Fibroblast of lung (primary cell): ENCODE measurements at regions not wholly inside any gene's neighbourhood (a gene's known extent, or its start where the extent isn't known, plus 50 kb on each side); places are given as distances from the start of the nearest gene placed in this dataset.
A peak's percentile ranks its signal among the peaks of the same experiment; 100 is the strongest.

Experiments used
- DNase-seq, 2 donors: peaks; one replicate each; pipeline versions ENCODE4 v3.0.0 to v3.0.0-alpha.2; 2010; ENCODE audit warnings: low read depth in 2 of 2
- H2AFZ ChIP-seq: 2 replicates; pipeline ENCODE4 v1.5.1; 2012; ENCODE audit warnings: low read length, control low read depth, inconsistent platforms
- H3K27ac ChIP-seq: 2 replicates; pipeline ENCODE4 v1.5.1; 2011; ENCODE audit warnings: low read length, control low read depth; ENCODE audit not compliant: insufficient read depth
- H3K27me3 ChIP-seq: 2 replicates; pipeline ENCODE4 v1.5.1; 2011; ENCODE audit warnings: mild to moderate bottlenecking, low read length; ENCODE audit not compliant: control insufficient read depth, insufficient read depth
- H3K36me3 ChIP-seq: 2 replicates; pipeline ENCODE4 v1.5.1; 2011; ENCODE audit warnings: low read length; ENCODE audit not compliant: control insufficient read depth, insufficient read depth
- H3K4me1 ChIP-seq: 2 replicates; pipeline ENCODE4 v1.5.1; 2011; ENCODE audit warnings: low read length; ENCODE audit not compliant: control insufficient read depth, insufficient read depth; ENCODE audit errors: extremely low read depth
- H3K4me2 ChIP-seq: 2 replicates; pipeline ENCODE4 v1.5.1; 2011; ENCODE audit warnings: low read length, control low read depth; ENCODE audit not compliant: insufficient read depth; ENCODE audit errors: extremely low read depth
- H3K4me3 ChIP-seq, 4 experiments: fragments of 200-600 bp in 1 of 4; sonication (generic) in 1 of 4; replicated peaks in 1 of 4; 2 replicates each; pipeline ENCODE4 v1.5.1; 2011 to 2016; ENCODE audit warnings: low read length in 4 of 4, low read depth in 3 of 4, mild to moderate bottlenecking in 3 of 4, control low read depth in 2 of 4, inconsistent platforms in 1 of 4, mixed read lengths in 1 of 4; ENCODE audit not compliant: insufficient read depth in 1 of 4; ENCODE audit errors: control extremely low read depth in 1 of 4
- H3K79me2 ChIP-seq: 2 replicates; pipeline ENCODE4 v1.5.1; 2012; ENCODE audit warnings: mild to moderate bottlenecking, low read length, inconsistent platforms; ENCODE audit not compliant: control insufficient read depth, insufficient read depth
- H3K9ac ChIP-seq: 2 replicates; pipeline ENCODE4 v1.5.1; 2011; ENCODE audit warnings: mild to moderate bottlenecking, low read length, control low read depth; ENCODE audit not compliant: insufficient read depth
- H3K9me3 ChIP-seq: 2 replicates; pipeline ENCODE4 v1.5.1; 2012; ENCODE audit warnings: low read depth, low read length; ENCODE audit not compliant: control insufficient read depth, insufficient read depth
- H4K20me1 ChIP-seq: 2 replicates; pipeline ENCODE4 v1.5.1; 2011; ENCODE audit warnings: low read length; ENCODE audit not compliant: control insufficient read depth, insufficient read depth; ENCODE audit errors: extremely low read depth
- EZH2 ChIP-seq: IDR thresholded peaks from 2 replicates; pipeline ENCODE4 v1.5.1; 2012; ENCODE audit warnings: low read length, control low read depth, mild to moderate bottlenecking; ENCODE audit errors: missing control alignments
- TF ChIP-seq, protein P1 (sequence below), 2 donors: IDR thresholded peaks in 1 of 2; conservative IDR thresholded peaks in 1 of 2; 1 replicate in 1 of 2; 2 replicates in 1 of 2; pipeline ENCODE4 v1.5.1; 2011 to 2012; ENCODE audit warnings: low read length in 2 of 2, control low read depth in 1 of 2, inconsistent platforms in 1 of 2, low read depth in 1 of 2, mild to moderate bottlenecking in 1 of 2

DNA sequence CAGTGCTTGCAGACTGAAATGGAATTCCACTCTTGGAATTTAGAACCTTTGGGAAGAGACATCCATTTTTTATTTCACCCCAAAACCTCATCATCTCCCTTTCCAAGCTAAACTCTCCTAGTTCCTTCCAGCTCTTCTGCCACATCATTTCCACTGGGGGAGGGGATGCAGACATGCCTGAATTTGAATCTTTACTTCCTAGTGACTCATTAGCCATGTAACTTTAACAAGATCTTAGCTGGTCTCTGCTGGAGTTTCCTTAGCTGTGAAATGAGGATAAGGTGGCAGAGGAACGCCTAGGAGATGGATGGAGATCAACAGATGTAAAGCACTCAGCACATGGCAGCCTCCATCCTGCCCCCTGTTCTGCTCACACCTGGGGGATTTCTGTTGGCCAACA is 266.8 kb downstream of the EN1 start:
- no peaks in the 10 kb centered on the region for H3K79me2 ChIP-seq
- H3K4me2 ChIP-seq: no peak overlapping the region
- H3K4me1 ChIP-seq: no peaks in the 10 kb centered on the region
- no peak overlapping the region for H2AFZ ChIP-seq
- H4K20me1 ChIP-seq: no peaks in the 10 kb centered on the region
- H3K27me3 ChIP-seq: no peaks in the 10 kb centered on the region
- no peak overlapping the region for H3K27ac ChIP-seq
- TF ChIP-seq, protein P1, sequence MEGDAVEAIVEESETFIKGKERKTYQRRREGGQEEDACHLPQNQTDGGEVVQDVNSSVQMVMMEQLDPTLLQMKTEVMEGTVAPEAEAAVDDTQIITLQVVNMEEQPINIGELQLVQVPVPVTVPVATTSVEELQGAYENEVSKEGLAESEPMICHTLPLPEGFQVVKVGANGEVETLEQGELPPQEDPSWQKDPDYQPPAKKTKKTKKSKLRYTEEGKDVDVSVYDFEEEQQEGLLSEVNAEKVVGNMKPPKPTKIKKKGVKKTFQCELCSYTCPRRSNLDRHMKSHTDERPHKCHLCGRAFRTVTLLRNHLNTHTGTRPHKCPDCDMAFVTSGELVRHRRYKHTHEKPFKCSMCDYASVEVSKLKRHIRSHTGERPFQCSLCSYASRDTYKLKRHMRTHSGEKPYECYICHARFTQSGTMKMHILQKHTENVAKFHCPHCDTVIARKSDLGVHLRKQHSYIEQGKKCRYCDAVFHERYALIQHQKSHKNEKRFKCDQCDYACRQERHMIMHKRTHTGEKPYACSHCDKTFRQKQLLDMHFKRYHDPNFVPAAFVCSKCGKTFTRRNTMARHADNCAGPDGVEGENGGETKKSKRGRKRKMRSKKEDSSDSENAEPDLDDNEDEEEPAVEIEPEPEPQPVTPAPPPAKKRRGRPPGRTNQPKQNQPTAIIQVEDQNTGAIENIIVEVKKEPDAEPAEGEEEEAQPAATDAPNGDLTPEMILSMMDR (conservative IDR thresholded peaks at IDR 0.05 in 1 of 2, IDR thresholded peaks at IDR 0.05 in 1 of 2; ENCODE audit: low read depth in 1 of 2, low read length in 2 of 2): no peak
- TF ChIP-seq EZH2: no peak
- H3K9ac ChIP-seq: no peak overlapping the region
- no peak overlapping the region for H3K4me3 ChIP-seq
- H3K36me3 ChIP-seq: no peaks in the 10 kb centered on the region
- no peaks in the 10 kb centered on the region for H3K9me3 ChIP-seq
- DNase-seq: peak in 1 of 2 donors; percentile 54

DNA sequence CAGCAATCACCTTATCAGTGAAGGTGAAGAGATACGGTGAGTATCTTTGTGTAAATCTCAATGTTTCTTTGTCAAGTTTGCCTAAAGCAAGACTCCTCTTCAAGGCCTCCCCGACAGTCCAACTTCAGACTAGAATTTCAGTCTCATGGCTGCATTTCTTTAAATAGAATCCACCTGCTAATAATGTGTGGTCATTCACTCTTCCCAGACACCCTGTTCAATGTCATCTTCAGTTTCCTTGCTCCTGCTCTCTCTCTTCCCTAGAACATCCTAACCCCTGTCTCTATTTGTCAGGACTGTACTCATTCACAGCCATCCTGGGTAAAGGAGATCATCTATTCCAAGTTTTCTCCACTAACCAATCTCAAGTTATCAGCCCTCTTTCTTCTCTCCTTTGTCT is 267.3 kb downstream of the EN1 start:
- Histone ChIP-seq H3K27me3 (no peaks in the 10 kb centered on the region), H3K9ac (no peak overlapping the region)

DNA sequence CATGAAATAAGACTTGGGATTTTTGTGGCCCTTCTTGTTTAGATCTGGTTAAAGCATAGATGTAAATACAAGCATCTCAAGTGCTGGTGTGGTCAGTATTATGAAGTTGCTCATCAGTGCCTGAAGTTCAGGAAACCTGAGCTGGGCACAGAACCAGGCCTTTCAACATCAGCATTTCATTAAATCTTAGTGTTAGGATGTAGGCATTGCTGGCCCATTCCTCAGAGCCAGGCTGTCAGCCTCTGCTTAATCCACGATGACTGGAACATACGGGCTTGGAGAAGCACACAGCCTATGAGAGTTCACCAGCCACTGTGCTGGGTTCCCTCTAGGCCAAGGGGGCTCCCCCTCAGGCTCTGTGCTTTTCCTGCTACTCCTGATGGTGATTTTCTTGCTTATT is 270.2 kb downstream of the EN1 start:
- Histone ChIP-seq H3K4me1 (no peaks in the 10 kb centered on the region), H3K4me3 (no peak overlapping the region), H2AFZ (no peak overlapping the region), H3K9me3 (no peaks in the 10 kb centered on the region), H3K79me2 (no peaks in the 10 kb centered on the region), H4K20me1 (no peaks in the 10 kb centered on the region), H3K27ac (no peak overlapping the region), H3K27me3 (no peaks in the 10 kb centered on the region), H3K4me2 (no peak overlapping the region), H3K36me3 (no peaks in the 10 kb centered on the region), H3K9ac (no peak overlapping the region)
- TF ChIP-seq, protein P1 (conservative IDR thresholded peaks at IDR 0.05 in 1 of 2, IDR thresholded peaks at IDR 0.05 in 1 of 2; ENCODE audit: low read depth in 1 of 2, low read length in 2 of 2): no peak
- no peak for TF ChIP-seq EZH2
- DNase-seq: peak in 1 of 2 donors; percentile 41

More for the DNA sequence above, 267.3 kb downstream of the EN1 start:
- TF ChIP-seq EZH2: no peak
- Histone ChIP-seq H3K4me1 (no peaks in the 10 kb centered on the region), H4K20me1 (no peaks in the 10 kb centered on the region), H3K79me2 (no peaks in the 10 kb centered on the region), H3K9me3 (no peaks in the 10 kb centered on the region), H3K36me3 (no peaks in the 10 kb centered on the region), H2AFZ (no peak overlapping the region), H3K4me3 (no peak overlapping the region), H3K4me2 (no peak overlapping the region), H3K27ac (no peak overlapping the region)
- no peak for DNase-seq
